ENCODE measurements at regions not wholly inside any gene's neighbourhood (a gene's known extent, or its start where the extent isn't known, plus 50 kb on each side); places are given as distances from the start of the nearest gene placed in this dataset.

- no peak overlapping the region for H3K4me3 ChIP-seq
- DNase-seq: no peak
- H3K27me3 ChIP-seq (ENCODE audit: control insufficient read depth in 3 of 3, insufficient read depth in 3 of 3, low read length in 2 of 3): peaks cover 0 to 5% (median 0%) of the 10 kb centered on the region in 3 donors
- no peak overlapping the region for H3K9ac ChIP-seq (ENCODE audit: insufficient read depth in 1 of 2, low read length in 2 of 2)
- H3K36me3 ChIP-seq (ENCODE audit: control insufficient read depth in 4 of 4, insufficient read depth in 4 of 4, low read length in 4 of 4): no peaks in the 10 kb centered on the region
- WGBS, 2 donors: 84 to 91% methylated on average over 4 of the region's 4 CpGs
- no peaks in the 10 kb centered on the region for H3K4me1 ChIP-seq (ENCODE audit: control insufficient read depth in 5 of 5, insufficient read depth in 5 of 5, low read length in 5 of 5)
- ATAC-seq (ENCODE audit: insufficient read depth, low FRiP score): no peak
- H3K27ac ChIP-seq (ENCODE audit: low read depth in 1 of 2, low read length in 1 of 2): no peak overlapping the region
- no peak for TF ChIP-seq CTCF (IDR thresholded peaks at IDR 0.05; ENCODE audit: control extremely low read depth, extremely low read depth)
- no peaks in the 10 kb centered on the region for H3K9me3 ChIP-seq (ENCODE audit: control insufficient read depth in 4 of 4, insufficient read depth in 3 of 4, low read length in 3 of 4)
Measured at GRCh38 chr12:4843907-4844306, 65.8 kb upstream of the KCNA1 start.

GRCh38 chr12:4847713-4848112 lies 62.0 kb upstream of the KCNA1 start:
- DNase-seq: peak in 1 of 3 donors; percentile 19

GRCh38 chr12:4849115-4849541 lies 60.6 kb upstream of the KCNA1 start:
- WGBS, 2 donors: 8 to 19% methylated on average over 5 of the region's 5 CpGs
- ATAC-seq (ENCODE audit: insufficient read depth, low FRiP score): no peak
- no peaks in the 10 kb centered on the region for H3K4me1 ChIP-seq (ENCODE audit: control insufficient read depth in 5 of 5, insufficient read depth in 5 of 5, low read length in 5 of 5)
- DNase-seq: peak; percentile 32 to 65 (median 44)
- H3K27ac ChIP-seq (ENCODE audit: low read depth in 1 of 2, low read length in 1 of 2): no peak overlapping the region
- no peak overlapping the region for H3K4me3 ChIP-seq
- peaks cover 0 to 6% (median 0%) of the 10 kb centered on the region in 3 donors for H3K27me3 ChIP-seq (ENCODE audit: control insufficient read depth in 3 of 3, insufficient read depth in 3 of 3, low read length in 2 of 3)
- no peaks in the 10 kb centered on the region for H3K36me3 ChIP-seq (ENCODE audit: control insufficient read depth in 4 of 4, insufficient read depth in 4 of 4, low read length in 4 of 4)
- TF ChIP-seq CTCF (IDR thresholded peaks at IDR 0.05; ENCODE audit: control extremely low read depth, extremely low read depth): no peak
- H3K9me3 ChIP-seq (ENCODE audit: control insufficient read depth in 4 of 4, insufficient read depth in 3 of 4, low read length in 3 of 4): no peaks in the 10 kb centered on the region
- H3K9ac ChIP-seq (ENCODE audit: insufficient read depth in 1 of 2, low read length in 2 of 2): no peak overlapping the region

More at GRCh38 chr12:4847713-4848112, 62.0 kb upstream of the KCNA1 start:
- ATAC-seq (ENCODE audit: insufficient read depth, low FRiP score): no peak
- Histone ChIP-seq H3K9me3 (ENCODE audit: control insufficient read depth in 4 of 4, insufficient read depth in 3 of 4, low read length in 3 of 4) (no peaks in the 10 kb centered on the region), H3K4me1 (ENCODE audit: control insufficient read depth in 5 of 5, insufficient read depth in 5 of 5, low read length in 5 of 5) (no peaks in the 10 kb centered on the region), H3K27ac (ENCODE audit: low read depth in 1 of 2, low read length in 1 of 2) (no peak overlapping the region), H3K4me3 (no peak overlapping the region), H3K9ac (ENCODE audit: insufficient read depth in 1 of 2, low read length in 2 of 2) (no peak overlapping the region), H3K27me3 (ENCODE audit: control insufficient read depth in 3 of 3, insufficient read depth in 3 of 3, low read length in 2 of 3) (peaks cover 0 to 3% (median 0%) of the 10 kb centered on the region in 3 donors), H3K36me3 (ENCODE audit: control insufficient read depth in 4 of 4, insufficient read depth in 4 of 4, low read length in 4 of 4) (no peaks in the 10 kb centered on the region)
- TF ChIP-seq CTCF (IDR thresholded peaks at IDR 0.05; ENCODE audit: control extremely low read depth, extremely low read depth): no peak

- Histone ChIP-seq H3K27ac (ENCODE audit: low read depth in 1 of 2, low read length in 1 of 2) (no peak overlapping the region), H3K4me1 (ENCODE audit: control insufficient read depth in 5 of 5, insufficient read depth in 5 of 5, low read length in 5 of 5) (no peaks in the 10 kb centered on the region), H3K36me3 (ENCODE audit: control insufficient read depth in 4 of 4, insufficient read depth in 4 of 4, low read length in 4 of 4) (no peaks in the 10 kb centered on the region), H3K4me3 (no peak overlapping the region), H3K27me3 (ENCODE audit: control insufficient read depth in 3 of 3, insufficient read depth in 3 of 3, low read length in 2 of 3) (peaks cover 0 to 6% (median 0%) of the 10 kb centered on the region in 3 donors), H3K9me3 (ENCODE audit: control insufficient read depth in 4 of 4, insufficient read depth in 3 of 4, low read length in 3 of 4) (no peaks in the 10 kb centered on the region), H3K9ac (ENCODE audit: insufficient read depth in 1 of 2, low read length in 2 of 2) (no peak overlapping the region)
- DNase-seq (no peak), ATAC-seq (ENCODE audit: insufficient read depth, low FRiP score) (no peak)
- WGBS, 2 donors: 71 to 75% methylated on average over 18 of the region's 18 CpGs
- no peak for TF ChIP-seq CTCF (IDR thresholded peaks at IDR 0.05; ENCODE audit: control extremely low read depth, extremely low read depth)
Measured at GRCh38 chr12:4849795-4850345, 59.8 kb upstream of the KCNA1 start.

Data from lung (tissue), 11 donors.